GM12892 (cell line): ENCODE measurements at regions not wholly inside any gene's neighbourhood (a gene's known extent, or its start where the extent isn't known, plus 50 kb on each side); places are given as distances from the start of the nearest gene placed in this dataset.
"Not testable (repeated sequence)": the region's sequence is repeated elsewhere in the genome, so short reads cannot be mapped to it uniquely, and the experiment has no call there.

Source experiments
- DNase-seq: peaks from one replicate; pipeline ENCODE4 v3.0.0; 2011; ENCODE audit not compliant: insufficient read length
- FAIRE-seq: peaks from 2 replicates; lab custom pipeline; 2011; peaks lifted over from hg19 to GRCh38; lab: Jason Lieb, UNC
- POLR2A ChIP-seq: IDR thresholded peaks from 2 replicates; pipeline ENCODE4 v1.6.1; 2011; ENCODE audit warnings: low read depth, low read length, control low read depth
- POLR2AphosphoS5 ChIP-seq: IDR thresholded peaks from 2 replicates; pipeline ENCODE4 v1.6.1; 2011; ENCODE audit warnings: low read depth, low read length, control low read depth
- TAF1 ChIP-seq: IDR thresholded peaks from 2 replicates; pipeline ENCODE4 v1.6.1; 2011; ENCODE audit warnings: low read depth, mild to moderate bottlenecking, control low read depth, low read length, borderline replicate concordance

GRCh38 chr2:89756616-89757015, 1065.1 kb downstream of the RPIA start:
- not testable (repeated sequence) for FAIRE-seq, DNase-seq

- not testable (repeated sequence) for FAIRE-seq, DNase-seq
These were observed 1067.0 kb downstream of the RPIA start for GRCh38 chr2:89758332-89759026.

GRCh38 chr2:89760762-89761161, 1069.3 kb downstream of the RPIA start:
- DNase-seq, FAIRE-seq: not testable (repeated sequence)

- FAIRE-seq, DNase-seq: not testable (repeated sequence)
These were observed 1069.7 kb downstream of the RPIA start for GRCh38 chr2:89761171-89761570.

- not testable (repeated sequence) for DNase-seq, FAIRE-seq
These were observed 1070.4 kb downstream of the RPIA start for GRCh38 chr2:89761863-89762262.

- DNase-seq = not testable (repeated sequence)
These were observed 1071.2 kb downstream of the RPIA start for GRCh38 chr2:89762461-89763253.

GRCh38 chr2:89763254-89763580, 1071.7 kb downstream of the RPIA start:
- no peak for DNase-seq

More at GRCh38 chr2:89762461-89763253, 1071.2 kb downstream of the RPIA start:
- not testable (repeated sequence) for FAIRE-seq

GRCh38 chr2:89763581-89764485, 1072.4 kb downstream of the RPIA start:
- FAIRE-seq (no peak), DNase-seq (no peak)
- TF ChIP-seq POLR2A (no peak), POLR2AphosphoS5 (no peak), TAF1 (no peak)

More at GRCh38 chr2:89763254-89763580, 1071.7 kb downstream of the RPIA start:
- FAIRE-seq = no peak
- no peak for TF ChIP-seq POLR2A
- TF ChIP-seq POLR2AphosphoS5 = no peak
- no peak for TF ChIP-seq TAF1

- not testable (repeated sequence) for FAIRE-seq, DNase-seq
These were observed 1073.3 kb downstream of the RPIA start for GRCh38 chr2:89764571-89765360.

- not testable (repeated sequence) for FAIRE-seq, DNase-seq
These were observed 1073.9 kb downstream of the RPIA start for GRCh38 chr2:89765361-89765718.

GRCh38 chr2:89766141-89766990, 1074.9 kb downstream of the RPIA start:
- DNase-seq, FAIRE-seq: not testable (repeated sequence)

GRCh38 chr2:89767058-89767457, 1075.6 kb downstream of the RPIA start:
- not testable (repeated sequence) for FAIRE-seq

More at GRCh38 chr2:89767058-89767457, 1075.6 kb downstream of the RPIA start:
- DNase-seq = not testable (repeated sequence)
